ENCODE measurements at regions not wholly inside any gene's neighbourhood (a gene's known extent, or its start where the extent isn't known, plus 50 kb on each side); places are given as distances from the start of the nearest gene placed in this dataset.

DNA sequence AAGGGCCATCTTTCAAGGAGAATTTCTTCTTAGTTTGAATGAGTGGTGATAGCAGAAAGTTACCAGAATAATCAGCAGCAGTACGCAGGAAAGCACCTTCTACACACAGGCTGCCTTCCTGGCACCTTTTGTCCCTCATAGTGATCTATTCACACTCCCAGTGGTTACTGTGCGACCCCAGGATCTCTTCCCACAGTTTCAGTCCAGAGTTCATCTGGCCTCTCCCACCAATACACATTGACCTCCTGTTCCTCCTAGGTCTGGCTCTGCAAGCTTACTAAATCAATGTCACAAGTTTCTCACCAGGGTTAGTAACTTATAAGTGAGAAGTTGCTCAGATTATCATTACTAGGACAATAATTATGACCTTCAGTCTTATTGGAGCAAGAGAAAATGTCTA is 99.1 kb upstream of the PIK3R1 start:
- TF ChIP-seq POLR2A (IDR thresholded peaks at IDR 0.05), result no peak
- no peak for TF ChIP-seq CTCF (IDR thresholded peaks at IDR 0.05)
- TF ChIP-seq POLR2AphosphoS5 (IDR thresholded peaks at IDR 0.05), result no peak
- no peak for TF ChIP-seq EP300 (IDR thresholded peaks at IDR 0.05)
- no peaks in the 10 kb centered on the region for H3K4me1 ChIP-seq
- no peak for DNase-seq
- no peak overlapping the region for H3K27ac ChIP-seq
- no peaks in the 10 kb centered on the region for H3K27me3 ChIP-seq
- no peaks in the 10 kb centered on the region for H3K36me3 ChIP-seq
- no peak overlapping the region for H3K4me3 ChIP-seq
- intact Hi-C loops (cut with DNase I; ENCODE audit: low total_unique reads), result no loop called here
- H3K9me3 ChIP-seq, result no peaks in the 10 kb centered on the region
- 44 to 74% (median 69%) methylated on average over 2 of the region's 2 CpGs for WGBS, 5 donors

- no peak for TF ChIP-seq CTCF (IDR thresholded peaks at IDR 0.05)
- TF ChIP-seq POLR2AphosphoS5 (IDR thresholded peaks at IDR 0.05), result no peak
- no peak for TF ChIP-seq EP300 (IDR thresholded peaks at IDR 0.05)
- TF ChIP-seq POLR2A (IDR thresholded peaks at IDR 0.05), result no peak
- no peak overlapping the region for H3K27ac ChIP-seq
- no peak for DNase-seq
- H3K36me3 ChIP-seq, result no peaks in the 10 kb centered on the region
- intact Hi-C loops (cut with DNase I; ENCODE audit: low total_unique reads), result no loop called here
- no peaks in the 10 kb centered on the region for H3K27me3 ChIP-seq
- H3K9me3 ChIP-seq, result no peaks in the 10 kb centered on the region
- no peaks in the 10 kb centered on the region for H3K4me1 ChIP-seq
- WGBS, 5 donors, result 90 to 96% (median 95%) methylated on average over 2 of the region's 2 CpGs
- no peak overlapping the region for H3K4me3 ChIP-seq
Observed at GRCh38 chr5:68115584-68115983, 100.0 kb upstream of the PIK3R1 start.

DNA sequence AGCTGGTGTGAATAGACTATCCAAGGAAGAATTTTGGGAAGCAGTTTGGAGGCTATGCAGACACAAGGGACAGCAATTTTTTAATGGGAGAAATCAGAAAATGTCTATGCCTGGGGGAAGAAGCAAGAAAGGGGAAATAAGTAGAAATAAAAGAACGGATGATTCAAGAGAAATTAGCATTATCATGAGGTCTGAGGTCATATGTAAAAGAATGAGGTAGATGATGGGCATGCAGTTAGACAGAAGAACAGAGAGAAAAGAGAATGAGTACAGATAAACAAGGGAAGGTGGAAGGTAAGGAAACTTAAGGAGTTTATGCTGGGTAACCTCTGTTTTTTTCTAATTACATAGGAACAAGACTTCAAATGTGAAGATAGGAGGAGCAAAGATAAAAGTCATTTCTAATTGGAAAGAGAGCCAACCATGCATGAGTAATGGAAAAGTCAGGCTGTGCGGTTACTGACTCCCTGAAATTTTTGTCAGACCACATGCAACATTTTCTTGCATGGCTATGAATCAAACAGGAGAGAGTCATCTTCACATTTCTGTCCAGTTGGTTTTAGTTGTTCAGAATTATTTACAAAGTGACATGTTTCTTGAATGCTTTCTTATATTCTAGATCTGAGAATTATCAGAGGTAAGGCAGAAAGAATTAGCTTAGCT is 101.0 kb upstream of the PIK3R1 start:
- Histone ChIP-seq H3K36me3 (no peaks in the 10 kb centered on the region), H3K4me3 (no peak overlapping the region), H3K9me3 (no peaks in the 10 kb centered on the region), H3K27ac (no peak overlapping the region), H3K4me1 (no peaks in the 10 kb centered on the region), H3K27me3 (no peaks in the 10 kb centered on the region)
- TF ChIP-seq POLR2A (IDR thresholded peaks at IDR 0.05) (no peak), EP300 (IDR thresholded peaks at IDR 0.05) (no peak), CTCF (IDR thresholded peaks at IDR 0.05) (no peak), POLR2AphosphoS5 (IDR thresholded peaks at IDR 0.05) (no peak)
- intact Hi-C loops (cut with DNase I; ENCODE audit: low total_unique reads), result no loop called here
- WGBS, 5 donors, result 80 to 92% (median 86%) methylated on average over 2 of the region's 2 CpGs
- DNase-seq, result no peak

DNA sequence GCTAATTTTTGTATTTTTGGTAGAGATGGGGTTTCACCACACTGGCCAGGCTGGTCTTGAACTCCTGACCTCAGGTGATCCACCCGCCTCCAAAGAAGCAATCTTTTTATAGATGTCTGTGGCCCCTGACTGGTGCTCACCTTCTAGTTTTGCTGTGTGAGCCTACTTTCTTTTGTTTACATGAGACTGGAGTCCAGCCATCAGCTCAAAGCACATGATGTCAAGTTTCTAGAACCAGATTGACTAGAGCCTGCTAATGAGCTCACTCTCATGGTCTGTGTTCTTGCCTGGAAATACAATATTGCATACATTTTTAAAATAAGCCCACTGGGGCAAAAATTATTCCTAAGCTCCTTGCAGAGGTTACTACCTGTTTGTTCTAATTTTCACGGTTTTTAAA is 102.9 kb upstream of the PIK3R1 start:
- Histone ChIP-seq H3K36me3 (no peaks in the 10 kb centered on the region), H3K27me3 (no peaks in the 10 kb centered on the region), H3K4me3 (no peak overlapping the region), H3K4me1 (no peaks in the 10 kb centered on the region), H3K27ac (no peak overlapping the region), H3K9me3 (no peaks in the 10 kb centered on the region)
- TF ChIP-seq POLR2AphosphoS5 (IDR thresholded peaks at IDR 0.05) (no peak), POLR2A (IDR thresholded peaks at IDR 0.05) (no peak), CTCF (IDR thresholded peaks at IDR 0.05) (no peak), EP300 (IDR thresholded peaks at IDR 0.05) (no peak)
- intact Hi-C loops (cut with DNase I; ENCODE audit: low total_unique reads), result no loop called here
- no peak for DNase-seq
- WGBS, 5 donors, result 83 to 91% (median 87%) methylated on average over 2 of the region's 2 CpGs

Measured in stomach (tissue), 8 donors.